8988T (cell line): ENCODE measurements at regions not wholly inside any gene's neighbourhood (a gene's known extent, or its start where the extent isn't known, plus 50 kb on each side); places are given as distances from the start of the nearest gene placed in this dataset.

ENCODE experiments used
- DNase-seq: peaks from one replicate; pipeline ENCODE4 v3.0.0; 2011

GRCh38 chr10:53140506-53140905 lies 367.9 kb upstream of the MBL2 start:
- no peak for DNase-seq

- no peak for DNase-seq
These were observed 363.3 kb upstream of the MBL2 start for GRCh38 chr10:53135897-53136253.

GRCh38 chr10:53135213-53135896 lies 362.8 kb upstream of the MBL2 start:
- no peak for DNase-seq

- DNase-seq = no peak
These were observed 361.5 kb upstream of the MBL2 start for GRCh38 chr10:53134050-53134449.

GRCh38 chr10:53130337-53130736 lies 357.8 kb upstream of the MBL2 start:
- DNase-seq = no peak

GRCh38 chr10:53127686-53128085 lies 355.1 kb upstream of the MBL2 start:
- no peak for DNase-seq

- no peak for DNase-seq
These were observed 350.7 kb upstream of the MBL2 start for GRCh38 chr10:53123311-53123710.

- DNase-seq = no peak
These were observed 349.7 kb upstream of the MBL2 start for GRCh38 chr10:53122281-53122680.

- no peak for DNase-seq
These were observed 343.1 kb upstream of the MBL2 start for GRCh38 chr10:53115660-53116059.

GRCh38 chr10:53111529-53111928 lies 338.9 kb upstream of the MBL2 start:
- no peak for DNase-seq

- no peak for DNase-seq
These were observed 336.7 kb upstream of the MBL2 start for GRCh38 chr10:53109320-53109719.

- DNase-seq = no peak
These were observed 335.8 kb upstream of the MBL2 start for GRCh38 chr10:53108317-53108934.

GRCh38 chr10:53107711-53108110 lies 335.1 kb upstream of the MBL2 start:
- no peak for DNase-seq

- no peak for DNase-seq
These were observed 329.8 kb upstream of the MBL2 start for GRCh38 chr10:53102424-53102823.

- no peak for DNase-seq
These were observed 321.3 kb upstream of the MBL2 start for GRCh38 chr10:53093878-53094277.

- DNase-seq = no peak
These were observed 319.0 kb upstream of the MBL2 start for GRCh38 chr10:53091574-53091973.

- no peak for DNase-seq
These were observed 316.4 kb upstream of the MBL2 start for GRCh38 chr10:53088961-53089360.

GRCh38 chr10:53079283-53079682 lies 306.7 kb upstream of the MBL2 start:
- DNase-seq = no peak

- no peak for DNase-seq
These were observed 304.4 kb upstream of the MBL2 start for GRCh38 chr10:53076948-53077347.

- no peak for DNase-seq
These were observed 302.9 kb upstream of the MBL2 start for GRCh38 chr10:53075469-53075868.

GRCh38 chr10:53072144-53072543 lies 299.6 kb upstream of the MBL2 start:
- DNase-seq = no peak

- DNase-seq = no peak
These were observed 299.0 kb upstream of the MBL2 start for GRCh38 chr10:53071505-53072125.

GRCh38 chr10:53069013-53069412 lies 296.4 kb upstream of the MBL2 start:
- no peak for DNase-seq

GRCh38 chr10:53064614-53065013 lies 292.0 kb upstream of the MBL2 start:
- no peak for DNase-seq

- no peak for DNase-seq
These were observed 291.2 kb upstream of the MBL2 start for GRCh38 chr10:53063805-53064204.
